ENCODE measurements at regions not wholly inside any gene's neighbourhood (a gene's known extent, or its start where the extent isn't known, plus 50 kb on each side); places are given as distances from the start of the nearest gene placed in this dataset.

DNA sequence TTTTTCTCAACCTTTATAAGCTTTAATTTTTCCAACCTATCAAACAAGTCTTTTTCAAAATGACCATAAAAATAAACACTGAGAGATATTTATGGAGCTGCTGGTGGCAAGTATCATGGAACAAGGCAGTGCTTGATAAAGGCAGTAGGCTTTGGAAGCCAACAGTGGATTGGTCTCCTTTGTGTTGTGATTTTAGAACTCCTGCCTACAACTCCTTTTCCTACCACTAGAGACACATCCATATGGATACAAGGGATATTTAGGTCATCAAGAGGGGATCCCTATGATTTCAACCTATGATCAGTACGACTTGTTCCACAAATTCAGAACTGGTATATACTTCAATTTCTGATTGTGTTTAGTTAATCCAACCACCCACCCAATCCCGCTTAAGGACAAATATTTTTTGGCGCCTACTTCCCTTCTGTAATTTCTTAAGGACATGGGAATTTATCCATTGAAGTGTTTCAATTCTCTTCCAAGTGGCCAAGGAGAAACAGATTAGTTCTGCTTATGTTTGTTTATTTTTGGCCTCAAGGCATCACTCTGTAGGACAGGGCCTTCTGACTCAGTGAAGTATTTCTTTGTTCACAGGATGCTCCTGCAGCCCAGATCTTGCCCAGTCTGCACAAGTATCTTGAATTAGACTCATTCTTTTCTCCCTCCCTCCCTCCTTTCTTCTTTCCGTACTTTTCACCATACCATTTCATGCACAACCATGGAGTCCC lies 2119.6 kb upstream of the PIK3C3 start:
- TF ChIP-seq, protein P1, sequence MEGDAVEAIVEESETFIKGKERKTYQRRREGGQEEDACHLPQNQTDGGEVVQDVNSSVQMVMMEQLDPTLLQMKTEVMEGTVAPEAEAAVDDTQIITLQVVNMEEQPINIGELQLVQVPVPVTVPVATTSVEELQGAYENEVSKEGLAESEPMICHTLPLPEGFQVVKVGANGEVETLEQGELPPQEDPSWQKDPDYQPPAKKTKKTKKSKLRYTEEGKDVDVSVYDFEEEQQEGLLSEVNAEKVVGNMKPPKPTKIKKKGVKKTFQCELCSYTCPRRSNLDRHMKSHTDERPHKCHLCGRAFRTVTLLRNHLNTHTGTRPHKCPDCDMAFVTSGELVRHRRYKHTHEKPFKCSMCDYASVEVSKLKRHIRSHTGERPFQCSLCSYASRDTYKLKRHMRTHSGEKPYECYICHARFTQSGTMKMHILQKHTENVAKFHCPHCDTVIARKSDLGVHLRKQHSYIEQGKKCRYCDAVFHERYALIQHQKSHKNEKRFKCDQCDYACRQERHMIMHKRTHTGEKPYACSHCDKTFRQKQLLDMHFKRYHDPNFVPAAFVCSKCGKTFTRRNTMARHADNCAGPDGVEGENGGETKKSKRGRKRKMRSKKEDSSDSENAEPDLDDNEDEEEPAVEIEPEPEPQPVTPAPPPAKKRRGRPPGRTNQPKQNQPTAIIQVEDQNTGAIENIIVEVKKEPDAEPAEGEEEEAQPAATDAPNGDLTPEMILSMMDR (IDR thresholded peaks at IDR 0.05), result no peak
- no peak for TF ChIP-seq POLR2A (IDR thresholded peaks at IDR 0.05)
